ENCODE measurements at regions not wholly inside any gene's neighbourhood (a gene's known extent, or its start where the extent isn't known, plus 50 kb on each side); places are given as distances from the start of the nearest gene placed in this dataset.

DNA sequence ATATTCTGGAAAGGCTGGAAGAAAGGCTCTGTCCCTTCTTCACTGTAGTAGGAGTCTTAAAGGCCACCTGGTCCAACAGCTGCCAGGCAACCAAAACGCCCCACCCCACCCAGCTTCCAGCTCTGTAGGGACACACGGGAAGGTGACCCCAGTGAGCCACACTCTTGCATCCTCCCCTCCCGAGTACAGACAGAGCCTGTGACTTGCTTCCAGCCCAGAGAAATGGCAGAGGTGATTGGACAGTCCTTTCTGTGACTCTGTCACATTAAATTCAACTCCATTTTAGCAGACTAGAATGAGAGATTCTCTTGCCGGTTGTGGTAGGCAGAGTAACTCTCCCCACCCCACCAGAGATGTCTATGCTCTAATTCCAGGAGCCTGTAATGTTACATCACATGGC, 226.2 kb upstream of the ARID1B start:
- TF ChIP-seq, protein P1, sequence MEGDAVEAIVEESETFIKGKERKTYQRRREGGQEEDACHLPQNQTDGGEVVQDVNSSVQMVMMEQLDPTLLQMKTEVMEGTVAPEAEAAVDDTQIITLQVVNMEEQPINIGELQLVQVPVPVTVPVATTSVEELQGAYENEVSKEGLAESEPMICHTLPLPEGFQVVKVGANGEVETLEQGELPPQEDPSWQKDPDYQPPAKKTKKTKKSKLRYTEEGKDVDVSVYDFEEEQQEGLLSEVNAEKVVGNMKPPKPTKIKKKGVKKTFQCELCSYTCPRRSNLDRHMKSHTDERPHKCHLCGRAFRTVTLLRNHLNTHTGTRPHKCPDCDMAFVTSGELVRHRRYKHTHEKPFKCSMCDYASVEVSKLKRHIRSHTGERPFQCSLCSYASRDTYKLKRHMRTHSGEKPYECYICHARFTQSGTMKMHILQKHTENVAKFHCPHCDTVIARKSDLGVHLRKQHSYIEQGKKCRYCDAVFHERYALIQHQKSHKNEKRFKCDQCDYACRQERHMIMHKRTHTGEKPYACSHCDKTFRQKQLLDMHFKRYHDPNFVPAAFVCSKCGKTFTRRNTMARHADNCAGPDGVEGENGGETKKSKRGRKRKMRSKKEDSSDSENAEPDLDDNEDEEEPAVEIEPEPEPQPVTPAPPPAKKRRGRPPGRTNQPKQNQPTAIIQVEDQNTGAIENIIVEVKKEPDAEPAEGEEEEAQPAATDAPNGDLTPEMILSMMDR (IDR thresholded peaks at IDR 0.05; ENCODE audit: borderline replicate concordance, insufficient read depth, low read depth, low read length): no peak
- H3K4me3 ChIP-seq (ENCODE audit: low read depth, low read length): no peak overlapping the region

GRCh38 chr6:156545931-156546330, 231.2 kb upstream of the ARID1B start:
- no peak overlapping the region for H3K4me3 ChIP-seq (ENCODE audit: low read depth, low read length)
- TF ChIP-seq, protein P1 (IDR thresholded peaks at IDR 0.05; ENCODE audit: borderline replicate concordance, insufficient read depth, low read depth, low read length): no peak

- no peak overlapping the region for H3K4me3 ChIP-seq (ENCODE audit: low read depth, low read length)
- TF ChIP-seq, protein P1 (IDR thresholded peaks at IDR 0.05; ENCODE audit: borderline replicate concordance, insufficient read depth, low read depth, low read length): no peak
These were observed 232.2 kb upstream of the ARID1B start for GRCh38 chr6:156545021-156545420.

- no peak overlapping the region for H3K4me3 ChIP-seq (ENCODE audit: low read depth, low read length)
- TF ChIP-seq, protein P1 (IDR thresholded peaks at IDR 0.05; ENCODE audit: borderline replicate concordance, insufficient read depth, low read depth, low read length): no peak
These were observed 233.1 kb upstream of the ARID1B start for GRCh38 chr6:156544046-156544445.

DNA sequence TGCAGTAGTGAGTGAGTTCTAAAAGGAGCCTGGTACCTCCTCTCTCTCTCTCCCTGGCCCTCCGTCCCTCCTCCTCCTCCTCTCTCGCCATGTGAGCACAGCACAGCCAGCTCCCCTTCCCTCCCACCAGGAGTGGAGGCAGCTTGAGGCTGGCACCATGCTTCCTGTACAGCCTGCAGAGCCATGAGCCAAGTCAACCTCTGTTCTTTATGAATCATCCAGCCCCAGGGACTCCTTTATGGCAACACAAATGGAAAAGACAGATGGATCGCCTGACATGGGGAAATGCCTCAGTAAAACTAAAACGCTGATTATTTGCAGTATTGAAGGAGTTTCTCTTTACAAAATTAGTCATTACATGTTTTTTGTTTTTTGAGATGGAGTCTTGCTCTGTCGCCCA, 233.7 kb upstream of the ARID1B start:
- no peak overlapping the region for H3K4me3 ChIP-seq (ENCODE audit: low read depth, low read length)
- TF ChIP-seq, protein P1 (IDR thresholded peaks at IDR 0.05; ENCODE audit: borderline replicate concordance, insufficient read depth, low read depth, low read length): no peak

DNA sequence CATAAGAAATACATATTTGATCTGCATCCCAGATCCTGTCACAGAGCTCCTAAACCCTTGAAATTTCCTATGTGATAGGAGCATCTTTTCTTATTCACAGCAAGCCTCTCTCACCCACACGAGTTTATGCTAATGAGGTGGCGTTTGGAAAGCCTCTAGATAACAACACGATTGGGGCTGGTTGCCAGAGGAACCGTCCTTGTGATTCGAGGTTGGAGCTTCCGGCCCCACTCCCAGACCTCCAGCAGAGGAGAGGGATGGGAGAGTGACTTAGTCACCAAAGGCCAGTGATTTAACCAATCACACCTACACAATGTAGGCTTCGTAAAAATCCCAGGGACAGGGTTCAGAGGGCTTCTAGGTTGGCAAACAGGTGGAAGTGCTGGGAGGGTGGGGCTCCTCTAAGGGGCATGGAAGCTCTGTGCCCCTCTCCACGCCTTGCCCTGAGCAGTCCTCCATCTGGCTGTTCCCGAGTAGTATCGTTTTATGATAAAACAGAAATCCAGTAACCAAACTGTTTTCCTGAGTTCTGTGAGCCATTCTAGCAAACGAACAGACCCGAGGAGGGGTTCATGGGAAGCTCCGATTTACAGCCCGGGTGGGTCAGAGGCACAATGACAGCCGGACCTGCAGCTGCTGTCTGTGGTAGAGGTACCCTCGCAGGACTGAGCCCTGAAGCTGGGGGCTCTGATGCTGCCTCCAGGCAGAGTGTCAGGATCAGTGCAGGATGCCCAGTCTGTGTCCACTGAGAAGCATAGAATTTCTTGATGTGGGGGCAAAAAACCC, 238.1 kb upstream of the ARID1B start:
- no peak overlapping the region for H3K4me3 ChIP-seq (ENCODE audit: low read depth, low read length)
- TF ChIP-seq, protein P1 (IDR thresholded peaks at IDR 0.05; ENCODE audit: borderline replicate concordance, insufficient read depth, low read depth, low read length): no peak

- TF ChIP-seq, protein P1 (IDR thresholded peaks at IDR 0.05; ENCODE audit: borderline replicate concordance, insufficient read depth, low read depth, low read length): no peak
- H3K4me3 ChIP-seq (ENCODE audit: low read depth, low read length): no peak overlapping the region
These were observed 242.6 kb upstream of the ARID1B start for GRCh38 chr6:156534594-156534993.
